ENCODE measurements at regions not wholly inside any gene's neighbourhood (a gene's known extent, or its start where the extent isn't known, plus 50 kb on each side); places are given as distances from the start of the nearest gene placed in this dataset.

- Histone ChIP-seq H3K4me3 (ENCODE audit: control insufficient read depth in 2 of 3, extremely low read depth in 1 of 3, insufficient read depth in 2 of 3, low read depth in 1 of 3, low read length in 3 of 3) (no peak overlapping the region), H3K9me1 (ENCODE audit: control insufficient read depth, extremely low read depth, insufficient read depth, low read length) (no peaks in the 10 kb centered on the region), H3K27ac (ENCODE audit: control insufficient read depth, insufficient read depth, low read length) (no peak overlapping the region), H3K9ac (ENCODE audit: control insufficient read depth, extremely low read depth, insufficient read depth, low read length) (no peak overlapping the region), H3K9me3 (ENCODE audit: control insufficient read depth, low read depth, low read length) (no peaks in the 10 kb centered on the region), H3K4me2 (ENCODE audit: control insufficient read depth, extremely low read depth, insufficient read depth, low read depth, low read length) (no peak overlapping the region), H4K20me1 (ENCODE audit: control insufficient read depth, extremely low read depth, insufficient read depth, low read length) (no peaks in the 10 kb centered on the region), H3K79me2 (ENCODE audit: control insufficient read depth, insufficient read depth, low read length) (no peaks in the 10 kb centered on the region), H2AFZ (ENCODE audit: control insufficient read depth, low read length) (no peak overlapping the region), H3K4me1 (ENCODE audit: control insufficient read depth, extremely low read depth, insufficient read depth, low read length) (peaks cover 9% of the 10 kb centered on the region), H3K36me3 (ENCODE audit: control insufficient read depth in 2 of 2, extremely low read depth in 1 of 2, insufficient read depth in 2 of 2, low read length in 2 of 2) (no peaks in the 10 kb centered on the region), H3K27me3 (ENCODE audit: control insufficient read depth, extremely low read depth, insufficient read depth, low read length) (no peaks in the 10 kb centered on the region)
- dilution Hi-C loops (cut with MboI; ENCODE audit: extremely low pct_ligation_motif_present, low sequenced_read_pairs), result no loop called here
- FAIRE-seq, result no peak
- TF ChIP-seq CTCF (optimal IDR thresholded peaks at IDR 0.05 in 1 of 3, IDR thresholded peaks at IDR 0.05 in 1 of 3, conservative IDR thresholded peaks at IDR 0.05 in 1 of 3; ENCODE audit: extremely low read depth in 1 of 3, insufficient read depth in 2 of 3, low read length in 3 of 3), result no peak
- TF ChIP-seq EZH2 (IDR thresholded peaks at IDR 0.05; ENCODE audit: low read length), result no peak
- no peak for DNase-seq (ENCODE audit: low read depth, low spot score)
Measured at GRCh38 chr2:67755156-67755882, 307.5 kb downstream of the C1D start.

- no peak overlapping the region for H3K9ac ChIP-seq (ENCODE audit: control insufficient read depth, extremely low read depth, insufficient read depth, low read length)
- DNase-seq (ENCODE audit: low read depth, low spot score), result no peak
- H3K79me2 ChIP-seq (ENCODE audit: control insufficient read depth, insufficient read depth, low read length), result no peaks in the 10 kb centered on the region
- TF ChIP-seq CTCF (optimal IDR thresholded peaks at IDR 0.05 in 1 of 3, IDR thresholded peaks at IDR 0.05 in 1 of 3, conservative IDR thresholded peaks at IDR 0.05 in 1 of 3; ENCODE audit: extremely low read depth in 1 of 3, insufficient read depth in 2 of 3, low read length in 3 of 3) (no peak), EZH2 (IDR thresholded peaks at IDR 0.05; ENCODE audit: low read length) (no peak)
- no peaks in the 10 kb centered on the region for H3K27me3 ChIP-seq (ENCODE audit: control insufficient read depth, extremely low read depth, insufficient read depth, low read length)
- H3K36me3 ChIP-seq (ENCODE audit: control insufficient read depth in 2 of 2, extremely low read depth in 1 of 2, insufficient read depth in 2 of 2, low read length in 2 of 2), result no peaks in the 10 kb centered on the region
- no peak overlapping the region for H3K4me3 ChIP-seq (ENCODE audit: control insufficient read depth in 2 of 3, extremely low read depth in 1 of 3, insufficient read depth in 2 of 3, low read depth in 1 of 3, low read length in 3 of 3)
- H3K9me3 ChIP-seq (ENCODE audit: control insufficient read depth, low read depth, low read length), result no peaks in the 10 kb centered on the region
- H2AFZ ChIP-seq (ENCODE audit: control insufficient read depth, low read length), result no peak overlapping the region
- H3K27ac ChIP-seq (ENCODE audit: control insufficient read depth, insufficient read depth, low read length), result no peak overlapping the region
- H4K20me1 ChIP-seq (ENCODE audit: control insufficient read depth, extremely low read depth, insufficient read depth, low read length), result no peaks in the 10 kb centered on the region
- H3K4me2 ChIP-seq (ENCODE audit: control insufficient read depth, extremely low read depth, insufficient read depth, low read depth, low read length), result no peak overlapping the region
- dilution Hi-C loops (cut with MboI; ENCODE audit: extremely low pct_ligation_motif_present, low sequenced_read_pairs), result no loop called here
- no peak for FAIRE-seq
- no peaks in the 10 kb centered on the region for H3K4me1 ChIP-seq (ENCODE audit: control insufficient read depth, extremely low read depth, insufficient read depth, low read length)
- no peaks in the 10 kb centered on the region for H3K9me1 ChIP-seq (ENCODE audit: control insufficient read depth, extremely low read depth, insufficient read depth, low read length)
Measured at GRCh38 chr2:67760995-67761394, 301.8 kb downstream of the C1D start.
